ENCODE measurements at regions not wholly inside any gene's neighbourhood (a gene's known extent, or its start where the extent isn't known, plus 50 kb on each side); places are given as distances from the start of the nearest gene placed in this dataset.
A peak's percentile ranks its signal among the peaks of the same experiment; 100 is the strongest.

GRCh38 chr10:83253011-83253671, 886.2 kb upstream of the GHITM start:
- no CpG with 5 or more reads among the region's 1 CpG for WGBS (ENCODE audit: insufficient coverage)
- Histone ChIP-seq H3K9ac (ENCODE audit: insufficient read depth, low read length, poor library complexity, severe bottlenecking) (no peak overlapping the region), H3K9me3 (replicated peaks in 1 of 2; ENCODE audit: control insufficient read depth in 1 of 2, insufficient read depth in 1 of 2, low read length in 2 of 2) (peaks cover 10 to 12% of the 10 kb centered on the region in 2 donors), H3K27me3 (ENCODE audit: control insufficient read depth in 2 of 2, insufficient read depth in 2 of 2, low read length in 2 of 2) (no peaks in the 10 kb centered on the region), H3K4me1 (ENCODE audit: control insufficient read depth in 1 of 2, insufficient read depth in 2 of 2, low read length in 2 of 2) (no peaks in the 10 kb centered on the region), H3K79me2 (ENCODE audit: insufficient read depth, low read length) (no peaks in the 10 kb centered on the region), H3K36me3 (replicated peaks in 1 of 2; ENCODE audit: control insufficient read depth in 1 of 2, insufficient read depth in 2 of 2, low read length in 2 of 2) (no peaks in the 10 kb centered on the region), H3K4me3 (replicated peaks in 1 of 3; ENCODE audit: low read depth in 2 of 3, low read length in 3 of 3) (no peak overlapping the region), H3K4me2 (replicated peaks; ENCODE audit: extremely low read depth, low read length, poor library complexity, severe bottlenecking) (no peak overlapping the region), H3K27ac (ENCODE audit: low read depth in 1 of 2, low read length in 2 of 2) (no peak overlapping the region), H2AFZ (ENCODE audit: insufficient read depth, low read depth, low read length, poor library complexity, severe bottlenecking) (no peak overlapping the region), H4K20me1 (ENCODE audit: insufficient read depth, low read length) (no peaks in the 10 kb centered on the region)
- H3K4me1 Mint-ChIP-seq, result no peaks in the 10 kb centered on the region
- no peak overlapping the region for H3K4me3 Mint-ChIP-seq
- no peaks in the 10 kb centered on the region for H3K27me3 Mint-ChIP-seq (ENCODE audit: low read depth in 3 of 3)
- no peak overlapping the region for H3K27ac Mint-ChIP-seq
- H3K36me3 Mint-ChIP-seq, result no peaks in the 10 kb centered on the region
- DNase-seq, result no peak
- peaks cover 6 to 15% (median 9%) of the 10 kb centered on the region in 7 donors for H3K9me3 Mint-ChIP-seq
- TF ChIP-seq CTCF (IDR thresholded peaks at IDR 0.05), result no peak
- intact Hi-C loops (cut with micrococcal nuclease), result no loop called here

- H3K36me3 Mint-ChIP-seq, result no peaks in the 10 kb centered on the region
- H3K4me2 ChIP-seq (replicated peaks; ENCODE audit: extremely low read depth, low read length, poor library complexity, severe bottlenecking), result no peak overlapping the region
- peaks cover 6 to 15% (median 10%) of the 10 kb centered on the region in 7 donors for H3K9me3 Mint-ChIP-seq
- H3K4me1 ChIP-seq (ENCODE audit: control insufficient read depth in 1 of 2, insufficient read depth in 2 of 2, low read length in 2 of 2), result no peaks in the 10 kb centered on the region
- H3K27me3 Mint-ChIP-seq (ENCODE audit: low read depth in 3 of 3), result no peaks in the 10 kb centered on the region
- TF ChIP-seq CTCF (IDR thresholded peaks at IDR 0.05), result no peak
- no peak overlapping the region for H2AFZ ChIP-seq (ENCODE audit: insufficient read depth, low read depth, low read length, poor library complexity, severe bottlenecking)
- peak overlapping the region in 1 of 7 donors; percentile 41 for H3K27ac Mint-ChIP-seq
- H3K36me3 ChIP-seq (replicated peaks in 1 of 2; ENCODE audit: control insufficient read depth in 1 of 2, insufficient read depth in 2 of 2, low read length in 2 of 2), result no peaks in the 10 kb centered on the region
- H4K20me1 ChIP-seq (ENCODE audit: insufficient read depth, low read length), result no peaks in the 10 kb centered on the region
- WGBS (ENCODE audit: insufficient coverage), result no CpG with 5 or more reads among the region's 1 CpG
- peaks cover 10 to 12% of the 10 kb centered on the region in 2 donors for H3K9me3 ChIP-seq (replicated peaks in 1 of 2; ENCODE audit: control insufficient read depth in 1 of 2, insufficient read depth in 1 of 2, low read length in 2 of 2)
- no peak for DNase-seq
- no peak overlapping the region for H3K4me3 Mint-ChIP-seq
- H3K9ac ChIP-seq (ENCODE audit: insufficient read depth, low read length, poor library complexity, severe bottlenecking), result no peak overlapping the region
- no peak overlapping the region for H3K4me3 ChIP-seq (replicated peaks in 1 of 3; ENCODE audit: low read depth in 2 of 3, low read length in 3 of 3)
- H3K27me3 ChIP-seq (ENCODE audit: control insufficient read depth in 2 of 2, insufficient read depth in 2 of 2, low read length in 2 of 2), result no peaks in the 10 kb centered on the region
- no peaks in the 10 kb centered on the region for H3K4me1 Mint-ChIP-seq
- H3K27ac ChIP-seq (ENCODE audit: low read depth in 1 of 2, low read length in 2 of 2), result no peak overlapping the region
- H3K79me2 ChIP-seq (ENCODE audit: insufficient read depth, low read length), result no peaks in the 10 kb centered on the region
- intact Hi-C loops (cut with micrococcal nuclease), result no loop called here
Observed at GRCh38 chr10:83254698-83255097, 884.6 kb upstream of the GHITM start.

Measured in CD14-positive monocyte (primary cell).